GM13976 (cell line): ENCODE measurements at regions not wholly inside any gene's neighbourhood (a gene's known extent, or its start where the extent isn't known, plus 50 kb on each side); places are given as distances from the start of the nearest gene placed in this dataset.
"Not testable (repeated sequence)": the region's sequence is repeated elsewhere in the genome, so short reads cannot be mapped to it uniquely, and the experiment has no call there.

Experiments used
- DNase-seq: peaks from one replicate; pipeline ENCODE4 v3.0.0; 2012; ENCODE audit warnings: low spot score
- CTCF ChIP-seq: IDR thresholded peaks from 2 replicates; pipeline ENCODE4 v1.5.1; 2012; ENCODE audit warnings: borderline replicate concordance, mild to moderate bottlenecking; ENCODE audit not compliant: insufficient read depth; ENCODE audit errors: extremely low read depth, missing control alignments, control extremely low read depth
- in situ Hi-C: fragments of 300-500 bp; cut with MboI; formaldehyde crosslinking; loops from one replicate; pipeline ENCODE4 v1.12.0; 2022; ENCODE audit warnings: low sequenced_read_pairs, mixed read lengths, inconsistent platforms; ENCODE audit not compliant: unreplicated experiment

GRCh38 chr4:19158107-19158809 is 1093.4 kb upstream of the SLIT2 start:
- no peak for TF ChIP-seq CTCF
- in situ Hi-C loops = no loop called here
- no peak for DNase-seq

GRCh38 chr4:19156786-19157185 is 1094.9 kb upstream of the SLIT2 start:
- in situ Hi-C loops = no loop called here
- TF ChIP-seq CTCF = no peak
- no peak for DNase-seq

DNA sequence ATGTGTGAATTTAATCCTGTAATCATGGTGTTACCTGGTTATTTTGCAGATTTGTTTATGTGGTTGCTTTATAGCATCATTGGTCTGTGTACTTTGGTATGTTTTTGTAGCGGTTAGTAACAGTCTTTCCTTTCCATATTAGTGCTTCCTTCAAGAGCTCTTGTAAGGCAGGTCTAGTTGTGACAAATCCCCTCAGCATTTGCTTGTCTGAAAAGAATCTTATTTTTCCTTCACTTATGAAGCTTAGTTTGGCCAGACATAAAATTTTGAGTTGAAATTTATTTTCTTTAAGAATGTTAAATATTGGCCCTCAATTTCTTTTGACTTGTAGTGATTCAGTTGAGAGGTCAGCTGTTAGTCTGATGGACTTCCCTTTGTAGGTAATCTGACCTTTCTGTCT is 1096.1 kb upstream of the SLIT2 start:
- TF ChIP-seq CTCF = no peak
- in situ Hi-C loops = no loop called here

GRCh38 chr4:19154267-19154666 is 1097.4 kb upstream of the SLIT2 start:
- in situ Hi-C loops, DNase-seq: not testable (repeated sequence)

More for the DNA sequence above, 1096.1 kb upstream of the SLIT2 start:
- no peak for DNase-seq

- DNase-seq = no peak
- no peak for TF ChIP-seq CTCF
- in situ Hi-C loops = no loop called here
These were observed 1099.4 kb upstream of the SLIT2 start for GRCh38 chr4:19152264-19152663.

GRCh38 chr4:19151684-19152083 is 1100.0 kb upstream of the SLIT2 start:
- no peak for TF ChIP-seq CTCF
- DNase-seq = no peak
- in situ Hi-C loops = no loop called here

DNA sequence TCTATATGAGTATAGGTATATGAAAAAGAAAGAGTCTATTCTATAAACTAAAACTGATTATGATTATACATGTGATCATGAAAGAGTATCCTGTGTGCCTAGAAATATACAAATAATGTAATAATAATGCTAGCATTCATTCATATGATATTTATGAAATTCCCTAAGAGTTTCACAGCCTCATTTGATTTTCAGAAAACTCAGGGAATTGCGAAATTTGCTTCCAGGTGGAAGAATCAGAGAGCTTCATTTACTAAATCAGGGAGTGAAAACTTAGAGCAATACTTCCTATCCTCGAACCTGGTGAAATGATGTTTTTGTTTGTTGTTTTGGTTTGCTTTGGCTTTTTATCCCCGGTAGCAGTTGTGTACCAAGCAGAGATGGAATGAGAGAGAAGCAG is 1105.7 kb upstream of the SLIT2 start:
- no peak for DNase-seq
- in situ Hi-C loops = no loop called here
- no peak for TF ChIP-seq CTCF
